ENCODE measurements at regions not wholly inside any gene's neighbourhood (a gene's known extent, or its start where the extent isn't known, plus 50 kb on each side); places are given as distances from the start of the nearest gene placed in this dataset.

GRCh38 chr6:145323646-145324045 lies 411.7 kb downstream of the EPM2A start:
- no peak overlapping the region for H3K4me3 Mint-ChIP-seq (ENCODE audit: unreplicated experiment)
- no peak overlapping the region for H3K27ac Mint-ChIP-seq (ENCODE audit: unreplicated experiment)
- no peak for TF ChIP-seq CTCF (IDR thresholded peaks at IDR 0.05)
- DNase-seq (ENCODE audit: extremely low spot score, unreplicated experiment): no peak
- no peaks in the 10 kb centered on the region for H3K4me1 Mint-ChIP-seq (ENCODE audit: unreplicated experiment)
- H3K9me3 Mint-ChIP-seq (ENCODE audit: unreplicated experiment): no peaks in the 10 kb centered on the region
- H3K36me3 Mint-ChIP-seq (ENCODE audit: unreplicated experiment): no peaks in the 10 kb centered on the region
- peaks cover 3% of the 10 kb centered on the region for H3K27me3 Mint-ChIP-seq (ENCODE audit: unreplicated experiment)

GRCh38 chr6:145327586-145327985 lies 407.7 kb downstream of the EPM2A start:
- H3K36me3 Mint-ChIP-seq (ENCODE audit: unreplicated experiment): no peaks in the 10 kb centered on the region
- no peak for TF ChIP-seq CTCF (IDR thresholded peaks at IDR 0.05)
- no peak for DNase-seq (ENCODE audit: extremely low spot score, unreplicated experiment)
- H3K27me3 Mint-ChIP-seq (ENCODE audit: unreplicated experiment): peaks cover 17% of the 10 kb centered on the region
- peaks cover 2% of the 10 kb centered on the region for H3K4me1 Mint-ChIP-seq (ENCODE audit: unreplicated experiment)
- H3K9me3 Mint-ChIP-seq (ENCODE audit: unreplicated experiment): no peaks in the 10 kb centered on the region
- H3K27ac Mint-ChIP-seq (ENCODE audit: unreplicated experiment): no peak overlapping the region
- H3K4me3 Mint-ChIP-seq (ENCODE audit: unreplicated experiment): no peak overlapping the region

- TF ChIP-seq CTCF (IDR thresholded peaks at IDR 0.05): no peak
- Mint-ChIP-seq H3K27me3 (ENCODE audit: unreplicated experiment) (peaks cover 17% of the 10 kb centered on the region), H3K4me3 (ENCODE audit: unreplicated experiment) (no peak overlapping the region), H3K4me1 (ENCODE audit: unreplicated experiment) (peaks cover 2% of the 10 kb centered on the region), H3K27ac (ENCODE audit: unreplicated experiment) (no peak overlapping the region), H3K36me3 (ENCODE audit: unreplicated experiment) (no peaks in the 10 kb centered on the region), H3K9me3 (ENCODE audit: unreplicated experiment) (no peaks in the 10 kb centered on the region)
- no peak for DNase-seq (ENCODE audit: extremely low spot score, unreplicated experiment)
Observed at GRCh38 chr6:145329257-145329656, 406.1 kb downstream of the EPM2A start.

GRCh38 chr6:145331066-145331465 lies 404.3 kb downstream of the EPM2A start:
- no peak for TF ChIP-seq CTCF (IDR thresholded peaks at IDR 0.05)
- Mint-ChIP-seq H3K36me3 (ENCODE audit: unreplicated experiment) (no peaks in the 10 kb centered on the region), H3K4me3 (ENCODE audit: unreplicated experiment) (no peak overlapping the region), H3K9me3 (ENCODE audit: unreplicated experiment) (no peaks in the 10 kb centered on the region), H3K27me3 (ENCODE audit: unreplicated experiment) (peaks cover 17% of the 10 kb centered on the region), H3K4me1 (ENCODE audit: unreplicated experiment) (peaks cover 2% of the 10 kb centered on the region), H3K27ac (ENCODE audit: unreplicated experiment) (no peak overlapping the region)
- no peak for DNase-seq (ENCODE audit: extremely low spot score, unreplicated experiment)

GRCh38 chr6:145332011-145332410 lies 403.3 kb downstream of the EPM2A start:
- Mint-ChIP-seq H3K27ac (ENCODE audit: unreplicated experiment) (no peak overlapping the region), H3K9me3 (ENCODE audit: unreplicated experiment) (no peaks in the 10 kb centered on the region), H3K36me3 (ENCODE audit: unreplicated experiment) (no peaks in the 10 kb centered on the region), H3K4me3 (ENCODE audit: unreplicated experiment) (no peak overlapping the region), H3K27me3 (ENCODE audit: unreplicated experiment) (peaks cover 13% of the 10 kb centered on the region), H3K4me1 (ENCODE audit: unreplicated experiment) (peaks cover 2% of the 10 kb centered on the region)
- no peak for DNase-seq (ENCODE audit: extremely low spot score, unreplicated experiment)
- TF ChIP-seq CTCF (IDR thresholded peaks at IDR 0.05): no peak

Data from osteocyte (in vitro differentiated cells).